OCI-LY3 (cell line): ENCODE measurements at regions not wholly inside any gene's neighbourhood (a gene's known extent, or its start where the extent isn't known, plus 50 kb on each side); places are given as distances from the start of the nearest gene placed in this dataset.

ENCODE experiments used
- H2AFZ ChIP-seq: fragments of 200-600, 300-600 bp; shearing (Covaris generic); 2 replicates; pipeline ENCODE4 v1.6.0; 2014; ENCODE audit warnings: antibody characterized with exemption, low read depth, low read length
- H3K27ac ChIP-seq: fragments of 200-600, 300-600 bp; sonication (generic); 2 replicates; pipeline ENCODE4 v1.5.1; 2014; ENCODE audit warnings: mild to moderate bottlenecking, low read length, moderate library complexity, mixed read lengths
- H3K27me3 ChIP-seq: fragments of 200-600, 300-600 bp; sonication (generic); 2 replicates; pipeline ENCODE4 v1.6.1; 2014; ENCODE audit warnings: low read depth, low read length, mixed read lengths
- H3K36me3 ChIP-seq: fragments of 200-600, 300-600 bp; sonication (generic); replicated peaks from 2 replicates; pipeline ENCODE3; 2014; ENCODE audit warnings: low read depth, low read length, mixed read lengths
- H3K4me1 ChIP-seq: fragments of 300-600, 200-600 bp; sonication (generic); 2 replicates; pipeline ENCODE4 v1.6.1; 2014; ENCODE audit warnings: low read length, mixed read lengths
- H3K4me2 ChIP-seq: fragments of 200-600, 300-600 bp; sonication (generic); 2 replicates; pipeline ENCODE4 v1.6.1; 2014; ENCODE audit warnings: low read length, mixed read lengths
- H3K4me3 ChIP-seq: fragments of 300-600, 200-600 bp; sonication (generic); 2 replicates; pipeline ENCODE4 v1.5.1; 2014; ENCODE audit warnings: antibody characterized with exemption, mild to moderate bottlenecking, low read length, moderate library complexity
- H3K79me2 ChIP-seq: fragments of 300-600, 200-600 bp; shearing (Covaris generic); 2 replicates; pipeline ENCODE4 v1.6.1; 2014; ENCODE audit warnings: mild to moderate bottlenecking, low read length, mixed read lengths
- H3K9ac ChIP-seq: fragments of 300-600, 200-600 bp; shearing (Covaris generic); 2 replicates; pipeline ENCODE4 v1.6.0; 2014; ENCODE audit warnings: mild to moderate bottlenecking, low read length, moderate library complexity
- H3K9me3 ChIP-seq: fragments of 200-600, 300-600 bp; shearing (Covaris generic); 2 replicates; pipeline ENCODE4 v1.6.1; 2014; ENCODE audit warnings: low read length, mixed read lengths; ENCODE audit not compliant: insufficient read depth
- H4K20me1 ChIP-seq: fragments of 200-600, 300-600 bp; sonication (generic); 2 replicates; pipeline ENCODE4 v1.6.1; 2016; ENCODE audit warnings: low read length, mixed read lengths; ENCODE audit not compliant: insufficient read depth
- CTCF ChIP-seq: fragments of 200-600, 300-600 bp; sonication (generic); IDR thresholded peaks from 2 replicates; pipeline ENCODE4 v1.5.1; 2014; ENCODE audit warnings: antibody characterized with exemption, low read length, low read depth
- EZH2phosphoT487 ChIP-seq: fragments of 200-600 bp; shearing (Covaris generic); IDR thresholded peaks from 2 replicates; pipeline ENCODE4 v1.6.1; 2018; ENCODE audit warnings: antibody characterized with exemption, mixed run types, low read depth

GRCh38 chr1:5718831-5719632, 273.2 kb downstream of the NPHP4 start:
- Histone ChIP-seq H3K27ac (no peak overlapping the region), H4K20me1 (no peaks in the 10 kb centered on the region), H3K4me2 (no peak overlapping the region), H2AFZ (no peak overlapping the region), H3K4me3 (no peak overlapping the region), H3K27me3 (no peaks in the 10 kb centered on the region), H3K9ac (no peak overlapping the region), H3K36me3 (no peaks in the 10 kb centered on the region), H3K79me2 (no peaks in the 10 kb centered on the region), H3K9me3 (no peaks in the 10 kb centered on the region; the same call in 1 of the 2 replicates), H3K4me1 (no peaks in the 10 kb centered on the region)
- TF ChIP-seq EZH2phosphoT487, result no peak
- TF ChIP-seq CTCF, result no peak

- H3K27ac ChIP-seq, result no peak overlapping the region
- H3K27me3 ChIP-seq, result no peaks in the 10 kb centered on the region
- H2AFZ ChIP-seq, result no peak overlapping the region
- H4K20me1 ChIP-seq, result no peaks in the 10 kb centered on the region
- H3K4me2 ChIP-seq, result no peak overlapping the region
- no peaks in the 10 kb centered on the region for H3K4me1 ChIP-seq
- H3K79me2 ChIP-seq, result no peaks in the 10 kb centered on the region
- TF ChIP-seq CTCF (no peak), EZH2phosphoT487 (no peak)
- H3K9me3 ChIP-seq, result no peaks in the 10 kb centered on the region; the same call in 1 of the 2 replicates
- no peak overlapping the region for H3K4me3 ChIP-seq
- H3K9ac ChIP-seq, result no peak overlapping the region
- H3K36me3 ChIP-seq, result no peaks in the 10 kb centered on the region
These were observed 275.1 kb downstream of the NPHP4 start for GRCh38 chr1:5717031-5717682.

GRCh38 chr1:5716126-5716525, 276.1 kb downstream of the NPHP4 start:
- H3K27ac ChIP-seq, result no peak overlapping the region

More at GRCh38 chr1:5716126-5716525, 276.1 kb downstream of the NPHP4 start:
- no peaks in the 10 kb centered on the region for H3K79me2 ChIP-seq
- H3K9me3 ChIP-seq, result no peaks in the 10 kb centered on the region; the same call in 1 of the 2 replicates
- no peak overlapping the region for H2AFZ ChIP-seq
- H3K4me1 ChIP-seq, result no peaks in the 10 kb centered on the region
- H3K27me3 ChIP-seq, result no peaks in the 10 kb centered on the region
- H3K4me3 ChIP-seq, result no peak overlapping the region
- H3K9ac ChIP-seq, result no peak overlapping the region
- TF ChIP-seq EZH2phosphoT487 (no peak), CTCF (no peak)
- H4K20me1 ChIP-seq, result no peaks in the 10 kb centered on the region
- no peak overlapping the region for H3K4me2 ChIP-seq
- no peaks in the 10 kb centered on the region for H3K36me3 ChIP-seq
